IMR-90 (cell line): ENCODE measurements at regions not wholly inside any gene's neighbourhood (a gene's known extent, or its start where the extent isn't known, plus 50 kb on each side); places are given as distances from the start of the nearest gene placed in this dataset.

Source experiments
- ATAC-seq: fragments of 200-7000 bp; cut with Tn5 transposase; 2 replicates; pipeline ENCODE4 v1.9.1; 2020; ENCODE audit warnings: low read depth, mild to moderate bottlenecking, moderate library complexity
- BruUV-seq: library from RNA; stranded (reverse); fragments of 400-500 nt; replicated peaks from 2 replicates; lab custom pipeline; 2021; lab: Mats Ljungman, UMichigan
- CTCF ChIA-PET: fragments of 300-600 bp; formaldehyde crosslinking; extraction: SDS; loops from one replicate; lab custom pipeline; 2021; ENCODE audit warnings: antibody characterized with exemption; lab: Yijun Ruan, JAX
- POLR2A ChIA-PET: fragments of 300-600 bp; sonication (Branson Sonifier 250); formaldehyde crosslinking; loops from one replicate; lab custom pipeline; 2022; ENCODE audit warnings: antibody characterized with exemption; ENCODE audit not compliant: unreplicated experiment; lab: Charles Lee
- DNase-seq: peaks from one replicate; pipeline ENCODE4 v3.0.0; 2013
- H2AFZ ChIP-seq: replicated peaks from 2 replicates; pipeline ENCODE3; 2013; ENCODE audit warnings: low read length, mild to moderate bottlenecking; ENCODE audit not compliant: poor library complexity
- H2AK5ac ChIP-seq: 2 replicates; pipeline ENCODE4 v1.6.1; 2013; ENCODE audit warnings: low read depth, low read length, inconsistent platforms
- H2AK9ac ChIP-seq: replicated peaks from 2 replicates; pipeline ENCODE3; 2013; ENCODE audit warnings: mild to moderate bottlenecking, low read depth, low read length, moderate library complexity; ENCODE audit not compliant: poor library complexity
- H2BK120ac ChIP-seq: 2 replicates; pipeline ENCODE4 v1.6.1; 2013; ENCODE audit warnings: low read depth, low read length, inconsistent platforms
- H2BK15ac ChIP-seq: 3 replicates; pipeline ENCODE4 v1.6.1; 2013; ENCODE audit warnings: low read depth, low read length, inconsistent platforms
- H2BK20ac ChIP-seq: 2 replicates; pipeline ENCODE4 v1.6.1; 2013; ENCODE audit warnings: low read depth, mild to moderate bottlenecking, inconsistent platforms, low read length, moderate library complexity
- H2BK5ac ChIP-seq: 2 replicates; pipeline ENCODE4 v1.6.1; 2013; ENCODE audit warnings: mild to moderate bottlenecking, low read depth, low read length, inconsistent platforms; ENCODE audit not compliant: poor library complexity, severe bottlenecking
- H3K14ac ChIP-seq: replicated peaks from 2 replicates; pipeline ENCODE4 v1.6.1; 2013; ENCODE audit warnings: low read depth, low read length, inconsistent platforms
- H3K18ac ChIP-seq: 2 replicates; pipeline ENCODE4 v1.6.1; 2013; ENCODE audit warnings: low read depth, low read length, control low read depth
- H3K23ac ChIP-seq: 2 replicates; pipeline ENCODE4 v1.6.1; 2013; ENCODE audit warnings: low read depth, low read length, inconsistent platforms
- H3K27ac ChIP-seq: 2 replicates; pipeline ENCODE4 v1.5.1; 2013; ENCODE audit warnings: mild to moderate bottlenecking, control low read depth, low read length; ENCODE audit not compliant: insufficient read depth
- H3K27me3 ChIP-seq: 2 replicates; pipeline ENCODE4 v1.6.1; 2013; ENCODE audit warnings: low read length; ENCODE audit not compliant: control insufficient read depth, insufficient read depth
- H3K36me3 ChIP-seq: 2 replicates; pipeline ENCODE4 v1.6.1; 2013; ENCODE audit warnings: low read length, mixed read lengths; ENCODE audit not compliant: control insufficient read depth, insufficient read depth
- H3K4ac ChIP-seq: 2 replicates; pipeline ENCODE4 v1.6.1; 2013; ENCODE audit warnings: low read depth, low read length, inconsistent platforms
- H3K4me1 ChIP-seq: 2 replicates; pipeline ENCODE4 v1.6.1; 2013; ENCODE audit warnings: low read length, mixed read lengths; ENCODE audit not compliant: control insufficient read depth, insufficient read depth
- H3K4me2 ChIP-seq: 2 replicates; pipeline ENCODE4 v1.6.1; 2013; ENCODE audit warnings: low read depth, mild to moderate bottlenecking, control low read depth, low read length, moderate library complexity
- H3K4me3 ChIP-seq: 2 replicates; pipeline ENCODE4 v1.5.1; 2013; ENCODE audit warnings: low read depth, mild to moderate bottlenecking, control low read depth, low read length, moderate library complexity; ENCODE audit not compliant: insufficient read depth
- H3K56ac ChIP-seq: 2 replicates; pipeline ENCODE4 v1.6.1; 2013; ENCODE audit warnings: low read length, inconsistent platforms; ENCODE audit not compliant: insufficient read depth; ENCODE audit errors: extremely low read depth
- H3K79me1 ChIP-seq, 2 experiments: 2 replicates each; pipeline ENCODE4 v1.6.1; 2013; ENCODE audit warnings: low read length in 2 of 2, inconsistent platforms in 1 of 2, low read depth in 1 of 2
- H3K9ac ChIP-seq: 2 replicates; pipeline ENCODE4 v1.6.1; 2013; ENCODE audit warnings: low read depth, low read length, control low read depth
- H3K9me1 ChIP-seq: 2 replicates; pipeline ENCODE4 v1.6.1; 2013; ENCODE audit warnings: low read length, inconsistent platforms; ENCODE audit not compliant: insufficient read depth
- H3K9me3 ChIP-seq: 2 replicates; pipeline ENCODE4 v1.6.1; 2013; ENCODE audit warnings: low read length; ENCODE audit not compliant: control insufficient read depth, insufficient read depth
- H4K20me1 ChIP-seq: 2 replicates; pipeline ENCODE4 v1.6.1; 2013; ENCODE audit warnings: low read length, inconsistent platforms; ENCODE audit not compliant: insufficient read depth
- H4K5ac ChIP-seq: 2 replicates; pipeline ENCODE4 v1.6.1; 2013; ENCODE audit warnings: mild to moderate bottlenecking, low read depth, low read length, control low read depth
- H4K8ac ChIP-seq, 2 experiments: 2 replicates each; pipeline ENCODE4 v1.6.1; 2013; ENCODE audit warnings: low read depth in 2 of 2, low read length in 2 of 2, control low read depth in 1 of 2, inconsistent platforms in 1 of 2
- H4K91ac ChIP-seq: 2 replicates; pipeline ENCODE4 v1.6.1; 2013; ENCODE audit warnings: low read depth, low read length, inconsistent platforms; ENCODE audit not compliant: insufficient read depth
- CEBPB ChIP-seq: IDR thresholded peaks from 2 replicates; pipeline ENCODE4 v1.6.1; 2012; ENCODE audit warnings: low read depth, low read length, improper control_type of control experiment
- FOS ChIP-seq: fragments of 150-350 bp; IDR thresholded peaks from 2 replicates; pipeline ENCODE4 v1.6.1; 2016; ENCODE audit warnings: low read depth, low read length
- NFE2L2 ChIP-seq: fragments of 150-350 bp; IDR thresholded peaks from 2 replicates; pipeline ENCODE4 v1.6.1; 2016; ENCODE audit warnings: low read depth, mild to moderate bottlenecking, low read length
- WGBS, 2 experiments: methylation state at CpG; one replicate each; pipeline versions ENCODE4 v1.1.5 to v1.1.7; 2013; ENCODE audit warnings: missing lambda C conversion rate in 2 of 2; ENCODE audit not compliant: insufficient read length in 1 of 2; ENCODE audit errors: extremely low coverage in 2 of 2; 5-methylcytosine and 5-hydroxymethylcytosine counted together
- dilution Hi-C: fragments of 300-500 bp; cut with HindIII; formaldehyde crosslinking; loops from one replicate; pipeline ENCODE4 v1.14.3; 2018; ENCODE audit warnings: low sequenced_read_pairs; ENCODE audit not compliant: unreplicated experiment
- in situ Hi-C: fragments of 300-500 bp; cut with MboI; formaldehyde crosslinking; loops from 3 replicates; pipeline ENCODE4 v1.14.3; 2019; ENCODE audit warnings: low sequenced_read_pairs, inconsistent platforms, mixed read lengths
- intact Hi-C: fragments of 100-400 bp; cut with micrococcal nuclease; formaldehyde crosslinking; loops from 2 replicates; pipeline ENCODE4 v1.10.0; 2022

DNA sequence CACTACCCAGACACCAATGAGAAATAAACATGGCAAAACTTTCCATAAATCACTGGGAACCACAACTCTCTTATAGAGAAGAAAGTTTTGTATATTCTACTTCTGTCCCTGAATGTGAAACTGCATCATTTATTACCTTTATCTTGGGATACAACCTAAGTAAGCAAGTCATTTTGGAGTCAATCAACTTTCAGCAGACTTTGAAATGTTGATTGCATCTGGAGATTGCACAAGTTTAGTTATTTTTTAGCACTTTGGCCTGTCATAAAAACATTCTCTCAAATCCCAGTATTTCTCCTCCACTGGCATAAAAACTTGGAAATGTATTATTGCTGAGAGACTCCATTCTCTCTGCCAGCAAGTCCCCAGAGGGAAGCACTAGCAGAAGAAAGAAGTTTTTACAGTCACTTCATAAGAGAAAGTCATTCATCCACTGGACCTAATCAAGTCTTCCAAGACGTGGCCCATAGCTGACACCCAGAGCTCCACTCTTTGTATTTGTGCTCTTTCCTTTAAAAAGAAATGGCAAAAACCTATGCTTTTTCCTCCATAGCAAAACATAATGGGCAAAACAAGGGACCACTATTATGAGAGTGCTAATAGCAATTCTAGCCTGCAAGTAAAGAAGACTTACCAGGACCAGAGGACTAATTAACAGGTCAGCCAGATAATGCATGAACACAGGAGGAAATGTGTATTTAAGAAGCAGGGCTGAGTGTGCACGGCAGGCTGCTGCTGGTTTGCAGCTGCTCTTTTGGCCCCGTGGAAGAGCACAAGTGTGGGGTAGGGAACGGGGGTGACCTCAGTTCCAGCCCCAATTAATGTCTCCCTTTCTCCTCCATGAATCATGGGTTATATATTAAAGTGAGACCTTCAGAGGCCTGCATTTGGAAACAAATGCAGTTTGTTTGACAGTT, 171.5 kb downstream of the INO80D start:
- no peak overlapping the region for H2AK5ac ChIP-seq
- H3K27ac ChIP-seq = no peak overlapping the region
- H2BK20ac ChIP-seq = no peak overlapping the region
- H3K9me1 ChIP-seq = no peaks in the 10 kb centered on the region
- no peak overlapping the region for H3K14ac ChIP-seq
- peaks cover 27% of the 10 kb centered on the region for H3K27me3 ChIP-seq
- no peak overlapping the region for H2AK9ac ChIP-seq
- no TSS peak for BruUV-seq
- H3K4me1 ChIP-seq = no peaks in the 10 kb centered on the region
- no peak overlapping the region for H4K8ac ChIP-seq
- TF ChIP-seq FOS = no peak
- no peak for TF ChIP-seq NFE2L2
- TF ChIP-seq CEBPB = no peak
- dilution Hi-C loops (no loop called here), in situ Hi-C loops (loop anchor here (25.0 kb wide), 1 partner anchor 1652 kb away; no protein-coding TSS in a partner anchor), intact Hi-C loops (no loop called here)
- no peaks in the 10 kb centered on the region for H4K20me1 ChIP-seq
- H2BK5ac ChIP-seq = no peak overlapping the region
- no peak overlapping the region for H3K23ac ChIP-seq
- no peak overlapping the region for H3K4ac ChIP-seq
- DNase-seq (no peak), ATAC-seq (no peak)
- ChIA-PET CTCF (interaction anchor here (1.4 kb wide), 1 partner anchor 12 kb away, joined by 4 read pairs; no protein-coding TSS in a partner anchor), POLR2A (no interaction called here)
- H3K9me3 ChIP-seq = no peaks in the 10 kb centered on the region; the same call in 1 of the 2 replicates
- H3K9ac ChIP-seq = no peak overlapping the region
- no peak overlapping the region for H4K5ac ChIP-seq
- no peak overlapping the region for H3K56ac ChIP-seq
- H2BK120ac ChIP-seq = no peak overlapping the region
- no peak overlapping the region for H3K4me3 ChIP-seq
- no peaks in the 10 kb centered on the region for H3K36me3 ChIP-seq
- no peaks in the 10 kb centered on the region for H3K79me1 ChIP-seq
- no peak overlapping the region for H3K4me2 ChIP-seq
- no peak overlapping the region for H3K18ac ChIP-seq
- no peak overlapping the region for H2AFZ ChIP-seq
- WGBS, 2 experiments = no CpG with 5 or more reads among the region's 4 CpGs
- no peak overlapping the region for H4K91ac ChIP-seq
- no peak overlapping the region for H2BK15ac ChIP-seq
